Ascending aorta (tissue), 2 donors: ENCODE measurements at regions not wholly inside any gene's neighbourhood (a gene's known extent, or its start where the extent isn't known, plus 50 kb on each side); places are given as distances from the start of the nearest gene placed in this dataset.

ENCODE experiments used
- DNase-seq, 2 donors: peaks; one replicate each; pipeline ENCODE4 v3.0.0-alpha.2; 2019; ENCODE audit warnings: low spot score in 2 of 2
- H3K27ac ChIP-seq, 2 donors: fragments of 200-600 bp; sonication (generic); one replicate each; pipeline ENCODE4 v1.5.1; 2016 to 2017; ENCODE audit warnings: mild to moderate bottlenecking in 1 of 2
- H3K27me3 ChIP-seq: fragments of 200-600 bp; sonication (generic); one replicate; pipeline ENCODE4 v1.5.1; 2017
- H3K36me3 ChIP-seq, 2 donors: fragments of 200-600 bp; sonication (generic); one replicate each; pipeline ENCODE4 v1.5.1; 2016
- H3K4me1 ChIP-seq, 2 donors: fragments of 200-600 bp; sonication (generic); one replicate each; pipeline ENCODE4 v1.5.1; 2016 to 2017; ENCODE audit warnings: mild to moderate bottlenecking in 1 of 2
- H3K4me3 ChIP-seq, 2 donors: fragments of 200-600 bp; sonication (generic); one replicate each; pipeline ENCODE4 v1.5.1; 2016 to 2017; ENCODE audit warnings: mild to moderate bottlenecking in 1 of 2
- H3K9me3 ChIP-seq, 2 donors: fragments of 200-600 bp; sonication (generic); one replicate each; pipeline ENCODE4 v1.5.1; 2016
- CTCF ChIP-seq, 3 experiments: fragments of 200-600 bp in 2 of 3; fragments of 450-650 bp in 1 of 3; sonication (generic) in 2 of 3; IDR thresholded peaks; one replicate each; pipeline ENCODE4 v1.5.1; 2016 to 2019; ENCODE audit warnings: antibody characterized with exemption in 3 of 3, mild to moderate bottlenecking in 1 of 3, moderate library complexity in 1 of 3
- intact Hi-C: fragments of 100-400 bp; cut with DNase I; formaldehyde crosslinking; loops from one replicate; pipeline ENCODE4 v1.15.1; 2023

- H3K9me3 ChIP-seq, result peaks cover 0 to 7% of the 10 kb centered on the region in 2 donors
- H3K4me3 ChIP-seq, result no peak overlapping the region
- no peak overlapping the region for H3K27ac ChIP-seq
- H3K27me3 ChIP-seq, result no peaks in the 10 kb centered on the region
- H3K4me1 ChIP-seq, result no peaks in the 10 kb centered on the region
- TF ChIP-seq CTCF (IDR thresholded peaks at IDR 0.05), result no peak
- intact Hi-C loops, result no loop called here
- no peaks in the 10 kb centered on the region for H3K36me3 ChIP-seq
- no peak for DNase-seq
Observed at GRCh38 chr12:114291389-114292060, 114.4 kb downstream of the TBX5 start.

- Histone ChIP-seq H3K4me1 (no peaks in the 10 kb centered on the region), H3K27ac (no peak overlapping the region), H3K27me3 (no peaks in the 10 kb centered on the region), H3K9me3 (peaks cover 0 to 2% of the 10 kb centered on the region in 2 donors), H3K4me3 (no peak overlapping the region), H3K36me3 (no peaks in the 10 kb centered on the region)
- no peak for DNase-seq
- intact Hi-C loops, result no loop called here
- no peak for TF ChIP-seq CTCF (IDR thresholded peaks at IDR 0.05)
Observed at GRCh38 chr12:114287821-114288525, 118.0 kb downstream of the TBX5 start.

GRCh38 chr12:114286145-114286544 is 119.8 kb downstream of the TBX5 start:
- Histone ChIP-seq H3K27ac (no peak overlapping the region), H3K27me3 (no peaks in the 10 kb centered on the region), H3K36me3 (no peaks in the 10 kb centered on the region), H3K9me3 (no peaks in the 10 kb centered on the region), H3K4me1 (no peaks in the 10 kb centered on the region), H3K4me3 (no peak overlapping the region)
- no peak for TF ChIP-seq CTCF (IDR thresholded peaks at IDR 0.05)
- no peak for DNase-seq
- intact Hi-C loops, result no loop called here

GRCh38 chr12:114285554-114285953 is 120.4 kb downstream of the TBX5 start:
- Histone ChIP-seq H3K9me3 (no peaks in the 10 kb centered on the region), H3K27me3 (no peaks in the 10 kb centered on the region), H3K4me1 (no peaks in the 10 kb centered on the region), H3K27ac (no peak overlapping the region), H3K4me3 (no peak overlapping the region), H3K36me3 (no peaks in the 10 kb centered on the region)
- DNase-seq, result no peak
- TF ChIP-seq CTCF (IDR thresholded peaks at IDR 0.05), result no peak
- intact Hi-C loops, result no loop called here

GRCh38 chr12:114284041-114284440 is 121.9 kb downstream of the TBX5 start:
- Histone ChIP-seq H3K4me3 (no peak overlapping the region), H3K4me1 (no peaks in the 10 kb centered on the region), H3K27me3 (no peaks in the 10 kb centered on the region), H3K27ac (no peak overlapping the region), H3K9me3 (no peaks in the 10 kb centered on the region), H3K36me3 (no peaks in the 10 kb centered on the region)
- no peak for DNase-seq
- no peak for TF ChIP-seq CTCF (IDR thresholded peaks at IDR 0.05)
- intact Hi-C loops, result no loop called here
